NT2/D1 (cell line): ENCODE measurements at regions not wholly inside any gene's neighbourhood (a gene's known extent, or its start where the extent isn't known, plus 50 kb on each side); places are given as distances from the start of the nearest gene placed in this dataset.

Experiments used
- DNase-seq: peaks from one replicate; pipeline ENCODE4 v3.0.0-alpha.2; 2011; ENCODE audit warnings: low read depth, low spot score
- H3K27me3 ChIP-seq: 2 replicates; pipeline ENCODE4 v1.6.0; 2011; ENCODE audit warnings: mild to moderate bottlenecking; ENCODE audit not compliant: insufficient read length, insufficient read depth
- H3K36me3 ChIP-seq: 2 replicates; pipeline ENCODE4 v1.6.1; 2011; ENCODE audit warnings: mild to moderate bottlenecking, low read length, mixed read lengths; ENCODE audit not compliant: insufficient read depth, insufficient read length
- H3K4me1 ChIP-seq: 2 replicates; pipeline ENCODE4 v1.5.1; 2011; ENCODE audit not compliant: insufficient read depth, insufficient read length
- H3K4me3 ChIP-seq: 2 replicates; pipeline ENCODE4 v1.5.1; 2011; ENCODE audit warnings: low read depth; ENCODE audit not compliant: insufficient read length
- H3K9ac ChIP-seq: 2 replicates; pipeline ENCODE4 v1.6.0; 2011; ENCODE audit warnings: low read depth; ENCODE audit not compliant: insufficient read length
- H3K9me3 ChIP-seq: 2 replicates; pipeline ENCODE4 v1.5.1; 2011; ENCODE audit warnings: mild to moderate bottlenecking, low read length; ENCODE audit not compliant: insufficient read depth
- SUZ12 ChIP-seq: IDR thresholded peaks from 2 replicates; pipeline ENCODE4 v1.6.1; 2011; ENCODE audit not compliant: insufficient read length, insufficient read depth; ENCODE audit errors: extremely low read depth
- YY1 ChIP-seq: IDR thresholded peaks from 2 replicates; pipeline ENCODE4 v1.6.1; 2011; ENCODE audit not compliant: insufficient read length, insufficient read depth
- ZNF274 ChIP-seq: IDR thresholded peaks from 2 replicates; pipeline ENCODE4 v1.6.1; 2011; ENCODE audit warnings: mild to moderate bottlenecking, low read depth, low read length

- no peaks in the 10 kb centered on the region for H3K36me3 ChIP-seq
- no peaks in the 10 kb centered on the region for H3K4me1 ChIP-seq
- DNase-seq: no peak
- TF ChIP-seq ZNF274 (no peak), YY1 (no peak), SUZ12 (no peak)
- H3K27me3 ChIP-seq: no peaks in the 10 kb centered on the region
- H3K9me3 ChIP-seq: peaks cover under 1% of the 10 kb centered on the region; the same call in 1 of the 2 replicates
- H3K4me3 ChIP-seq: no peak overlapping the region
- H3K9ac ChIP-seq: no peak overlapping the region
These were observed 63.8 kb upstream of the USP29 start for GRCh38 chr19:57055956-57056355.

- no peak overlapping the region for H3K9ac ChIP-seq
- no peak for DNase-seq
- no peaks in the 10 kb centered on the region for H3K4me1 ChIP-seq
- TF ChIP-seq YY1: no peak
- no peak overlapping the region for H3K4me3 ChIP-seq
- no peaks in the 10 kb centered on the region for H3K27me3 ChIP-seq
- H3K9me3 ChIP-seq: no peaks in the 10 kb centered on the region
- H3K36me3 ChIP-seq: no peaks in the 10 kb centered on the region
These were observed 62.6 kb upstream of the USP29 start for GRCh38 chr19:57057036-57057686.

GRCh38 chr19:57058871-57059270 lies 60.9 kb upstream of the USP29 start:
- Histone ChIP-seq H3K9me3 (no peaks in the 10 kb centered on the region), H3K9ac (no peak overlapping the region), H3K36me3 (no peaks in the 10 kb centered on the region), H3K4me3 (no peak overlapping the region), H3K4me1 (no peaks in the 10 kb centered on the region), H3K27me3 (no peaks in the 10 kb centered on the region)
- DNase-seq: no peak
- TF ChIP-seq YY1 (no peak), SUZ12 (no peak), ZNF274 (no peak)

GRCh38 chr19:57063070-57063469 lies 56.7 kb upstream of the USP29 start:
- TF ChIP-seq ZNF274: no peak
- no peak for TF ChIP-seq SUZ12
- no peak for TF ChIP-seq YY1
- no peaks in the 10 kb centered on the region for H3K9me3 ChIP-seq
- H3K27me3 ChIP-seq: no peaks in the 10 kb centered on the region
- no peak for DNase-seq
- H3K4me3 ChIP-seq: no peak overlapping the region
- no peak overlapping the region for H3K9ac ChIP-seq
- H3K4me1 ChIP-seq: no peaks in the 10 kb centered on the region
- no peaks in the 10 kb centered on the region for H3K36me3 ChIP-seq

GRCh38 chr19:57067440-57067839 lies 52.3 kb upstream of the USP29 start:
- H3K9me3 ChIP-seq: no peaks in the 10 kb centered on the region
- H3K27me3 ChIP-seq: no peaks in the 10 kb centered on the region
- no peak overlapping the region for H3K9ac ChIP-seq
- TF ChIP-seq SUZ12 (no peak), YY1 (no peak), ZNF274 (no peak)
- peaks cover 4% of the 10 kb centered on the region for H3K4me1 ChIP-seq
- H3K36me3 ChIP-seq: no peaks in the 10 kb centered on the region
- H3K4me3 ChIP-seq: no peak overlapping the region
- no peak for DNase-seq

- Histone ChIP-seq H3K27me3 (no peaks in the 10 kb centered on the region), H3K9ac (no peak overlapping the region), H3K4me3 (no peak overlapping the region), H3K9me3 (no peaks in the 10 kb centered on the region), H3K4me1 (peaks cover 4% of the 10 kb centered on the region), H3K36me3 (no peaks in the 10 kb centered on the region)
- DNase-seq: no peak
- no peak for TF ChIP-seq ZNF274
- no peak for TF ChIP-seq SUZ12
- TF ChIP-seq YY1: no peak
These were observed 51.5 kb upstream of the USP29 start for GRCh38 chr19:57068311-57068710.

- Histone ChIP-seq H3K4me1 (peaks cover 4% of the 10 kb centered on the region), H3K36me3 (no peaks in the 10 kb centered on the region), H3K9ac (peak overlapping the region; percentile 26), H3K27me3 (no peaks in the 10 kb centered on the region), H3K4me3 (no peak overlapping the region), H3K9me3 (no peaks in the 10 kb centered on the region)
- TF ChIP-seq ZNF274 (no peak), YY1 (no peak), SUZ12 (no peak)
- peak; percentile 44 for DNase-seq
These were observed 50.7 kb upstream of the USP29 start for GRCh38 chr19:57068921-57069697.
